K562 (cell line): ENCODE measurements at regions not wholly inside any gene's neighbourhood (a gene's known extent, or its start where the extent isn't known, plus 50 kb on each side); places are given as distances from the start of the nearest gene placed in this dataset.
"Not testable (repeated sequence)": the region's sequence is repeated elsewhere in the genome, so short reads cannot be mapped to it uniquely, and the experiment has no call there.

ENCODE experiments used
- DMBX1 ChIP-seq: fragments of 250-450 bp; sonication (Bioruptor Pico); IDR thresholded peaks from 2 replicates; pipeline ENCODE4 v1.8.0; 2022; ENCODE audit warnings: inconsistent platforms, mild to moderate bottlenecking, moderate library complexity, borderline replicate concordance
- PTRF ChIP-seq: fragments of 450-650 bp; IDR thresholded peaks from 2 replicates; pipeline ENCODE4 v1.6.1; 2016; ENCODE audit warnings: mild to moderate bottlenecking, missing genetic modification characterization, missing compliant biosample characterization
- PTTG1 ChIP-seq: fragments of 450-650 bp; IDR thresholded peaks from 2 replicates; pipeline ENCODE4 v1.6.1; 2016; ENCODE audit warnings: low read depth, mild to moderate bottlenecking, missing genetic modification characterization, missing compliant biosample characterization
- TF ChIP-seq, protein P1 (sequence below), 2 experiments: fragments of 450-650 bp in 1 of 2; sonication (generic) in 1 of 2; formaldehyde crosslinking in 1 of 2; IDR thresholded peaks; 2 replicates each; pipeline versions ENCODE4 v1.7.1 to v1.9.0; 2016 to 2022; ENCODE audit warnings: inconsistent platforms in 1 of 2, mild to moderate bottlenecking in 1 of 2, missing genetic modification reagents in 1 of 2

DNA sequence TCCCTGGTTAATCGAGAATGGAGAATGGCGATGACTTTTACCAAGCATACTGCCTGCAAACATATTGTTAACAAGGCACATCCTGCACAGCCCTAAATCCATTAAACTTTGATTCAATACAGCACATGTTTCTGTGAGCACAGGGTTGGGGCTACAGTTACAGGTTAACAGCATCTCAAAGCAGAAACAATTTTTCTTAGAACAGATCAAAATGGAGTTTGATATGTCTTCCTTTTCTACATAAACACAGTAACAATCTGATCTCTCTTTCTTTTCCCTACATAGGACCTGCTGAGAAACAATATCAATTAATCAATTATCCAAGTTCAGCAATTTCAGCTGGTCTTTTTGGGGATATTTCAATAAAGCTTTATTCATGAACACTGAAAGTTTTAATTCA, 59.5 kb upstream of the AKR1C1 start (continued):
- TF ChIP-seq, protein P1, sequence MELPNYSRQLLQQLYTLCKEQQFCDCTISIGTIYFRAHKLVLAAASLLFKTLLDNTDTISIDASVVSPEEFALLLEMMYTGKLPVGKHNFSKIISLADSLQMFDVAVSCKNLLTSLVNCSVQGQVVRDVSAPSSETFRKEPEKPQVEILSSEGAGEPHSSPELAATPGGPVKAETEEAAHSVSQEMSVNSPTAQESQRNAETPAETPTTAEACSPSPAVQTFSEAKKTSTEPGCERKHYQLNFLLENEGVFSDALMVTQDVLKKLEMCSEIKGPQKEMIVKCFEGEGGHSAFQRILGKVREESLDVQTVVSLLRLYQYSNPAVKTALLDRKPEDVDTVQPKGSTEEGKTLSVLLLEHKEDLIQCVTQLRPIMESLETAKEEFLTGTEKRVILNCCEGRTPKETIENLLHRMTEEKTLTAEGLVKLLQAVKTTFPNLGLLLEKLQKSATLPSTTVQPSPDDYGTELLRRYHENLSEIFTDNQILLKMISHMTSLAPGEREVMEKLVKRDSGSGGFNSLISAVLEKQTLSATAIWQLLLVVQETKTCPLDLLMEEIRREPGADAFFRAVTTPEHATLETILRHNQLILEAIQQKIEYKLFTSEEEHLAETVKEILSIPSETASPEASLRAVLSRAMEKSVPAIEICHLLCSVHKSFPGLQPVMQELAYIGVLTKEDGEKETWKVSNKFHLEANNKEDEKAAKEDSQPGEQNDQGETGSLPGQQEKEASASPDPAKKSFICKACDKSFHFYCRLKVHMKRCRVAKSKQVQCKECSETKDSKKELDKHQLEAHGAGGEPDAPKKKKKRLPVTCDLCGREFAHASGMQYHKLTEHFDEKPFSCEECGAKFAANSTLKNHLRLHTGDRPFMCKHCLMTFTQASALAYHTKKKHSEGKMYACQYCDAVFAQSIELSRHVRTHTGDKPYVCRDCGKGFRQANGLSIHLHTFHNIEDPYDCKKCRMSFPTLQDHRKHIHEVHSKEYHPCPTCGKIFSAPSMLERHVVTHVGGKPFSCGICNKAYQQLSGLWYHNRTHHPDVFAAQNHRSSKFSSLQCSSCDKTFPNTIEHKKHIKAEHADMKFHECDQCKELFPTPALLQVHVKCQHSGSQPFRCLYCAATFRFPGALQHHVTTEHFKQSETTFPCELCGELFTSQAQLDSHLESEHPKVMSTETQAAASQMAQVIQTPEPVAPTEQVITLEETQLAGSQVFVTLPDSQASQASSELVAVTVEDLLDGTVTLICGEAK (IDR thresholded peaks at IDR 0.05), result peak; percentile 53; the same call in 1 of the 2 replicates
- TF ChIP-seq, protein P1 (CRISPR knock-in tag; IDR thresholded peaks at IDR 0.05), result not testable (repeated sequence)
- TF ChIP-seq PTTG1 (tag), result 0 out of 2 replicates have a peak, but pooled peaks have one; percentile 33
- TF ChIP-seq DMBX1 (CRISPR knock-in tag), result 0 out of 2 replicates have a peak, but pooled peaks have one; percentile 40
- peak; percentile 66; the same call in 1 of the 2 replicates for TF ChIP-seq PTRF (tag)
